IPS-20b (cell line): ENCODE measurements at regions not wholly inside any gene's neighbourhood (a gene's known extent, or its start where the extent isn't known, plus 50 kb on each side); places are given as distances from the start of the nearest gene placed in this dataset.
"Not testable (repeated sequence)": the region's sequence is repeated elsewhere in the genome, so short reads cannot be mapped to it uniquely, and the experiment has no call there.

Experiments
- H3K27ac ChIP-seq: one replicate; pipeline ENCODE4 v1.5.1; 2013; ENCODE audit warnings: low read length
- H3K27me3 ChIP-seq: 2 replicates; pipeline ENCODE4 v1.6.1; 2013; ENCODE audit warnings: mild to moderate bottlenecking, low read length, inconsistent platforms; ENCODE audit not compliant: insufficient read depth
- H3K36me3 ChIP-seq: 2 replicates; pipeline ENCODE4 v1.6.1; 2013; ENCODE audit warnings: low read depth, mild to moderate bottlenecking, inconsistent platforms, low read length, moderate library complexity; ENCODE audit not compliant: insufficient read depth
- H3K4me1 ChIP-seq: 2 replicates; pipeline ENCODE4 v1.6.1; 2013; ENCODE audit warnings: mild to moderate bottlenecking, control low read depth, inconsistent platforms, low read length, moderate library complexity; ENCODE audit not compliant: insufficient read depth
- H3K4me3 ChIP-seq: 2 replicates; pipeline ENCODE4 v1.5.1; 2013; ENCODE audit warnings: mild to moderate bottlenecking, low read length, inconsistent platforms
- H3K9ac ChIP-seq: 2 replicates; pipeline ENCODE4 v1.6.1; 2013; ENCODE audit warnings: low read depth, mild to moderate bottlenecking, inconsistent platforms, low read length, moderate library complexity
- H3K9me3 ChIP-seq: 2 replicates; pipeline ENCODE4 v1.6.1; 2013; ENCODE audit warnings: mild to moderate bottlenecking, low read depth, low read length, inconsistent platforms; ENCODE audit not compliant: insufficient read depth

GRCh38 chr21:22314963-22315362, 1316.8 kb downstream of the NCAM2 start:
- Histone ChIP-seq H3K9me3 (peaks cover 11% of the 10 kb centered on the region; the same call in 1 of the 2 replicates), H3K9ac (no peak overlapping the region), H3K27ac (no peak overlapping the region)

GRCh38 chr21:22319435-22319834, 1321.2 kb downstream of the NCAM2 start:
- Histone ChIP-seq H3K27ac (no peak overlapping the region), H3K4me3 (no peak overlapping the region), H3K4me1 (no peaks in the 10 kb centered on the region), H3K27me3 (no peaks in the 10 kb centered on the region), H3K36me3 (no peaks in the 10 kb centered on the region), H3K9me3 (peaks cover 3% of the 10 kb centered on the region; the same call in 1 of the 2 replicates), H3K9ac (no peak overlapping the region)

More at GRCh38 chr21:22314963-22315362, 1316.8 kb downstream of the NCAM2 start:
- Histone ChIP-seq H3K4me1 (no peaks in the 10 kb centered on the region), H3K36me3 (no peaks in the 10 kb centered on the region), H3K27me3 (no peaks in the 10 kb centered on the region), H3K4me3 (no peak overlapping the region)

GRCh38 chr21:22342889-22343288, 1344.7 kb downstream of the NCAM2 start:
- Histone ChIP-seq H3K36me3 (no peaks in the 10 kb centered on the region), H3K4me1 (no peaks in the 10 kb centered on the region; the same call in 1 of the 2 replicates), H3K4me3 (no peak overlapping the region), H3K27ac (no peak overlapping the region), H3K27me3 (no peaks in the 10 kb centered on the region), H3K9me3 (peaks cover 16% of the 10 kb centered on the region), H3K9ac (no peak overlapping the region)

GRCh38 chr21:22343303-22343702, 1345.1 kb downstream of the NCAM2 start:
- H3K9ac ChIP-seq, result no peak overlapping the region
- no peaks in the 10 kb centered on the region for H3K27me3 ChIP-seq
- peaks cover 16% of the 10 kb centered on the region for H3K9me3 ChIP-seq
- no peaks in the 10 kb centered on the region; the same call in 1 of the 2 replicates for H3K4me1 ChIP-seq
- H3K4me3 ChIP-seq, result no peak overlapping the region
- no peaks in the 10 kb centered on the region for H3K36me3 ChIP-seq
- H3K27ac ChIP-seq, result no peak overlapping the region

- no peaks in the 10 kb centered on the region for H3K36me3 ChIP-seq
- H3K27me3 ChIP-seq, result no peaks in the 10 kb centered on the region
- no peak overlapping the region for H3K9ac ChIP-seq
- H3K9me3 ChIP-seq, result peaks cover 16% of the 10 kb centered on the region
- no peak overlapping the region for H3K27ac ChIP-seq
- no peaks in the 10 kb centered on the region; the same call in 1 of the 2 replicates for H3K4me1 ChIP-seq
- H3K4me3 ChIP-seq, result no peak overlapping the region
Measured at GRCh38 chr21:22343721-22344120, 1345.5 kb downstream of the NCAM2 start.

GRCh38 chr21:22345624-22346023, 1347.4 kb downstream of the NCAM2 start:
- H3K9ac ChIP-seq, result no peak overlapping the region
- H3K27ac ChIP-seq, result no peak overlapping the region
- H3K4me3 ChIP-seq, result no peak overlapping the region
- no peaks in the 10 kb centered on the region; the same call in 1 of the 2 replicates for H3K4me1 ChIP-seq
- peaks cover 10% of the 10 kb centered on the region for H3K9me3 ChIP-seq
- H3K27me3 ChIP-seq, result no peaks in the 10 kb centered on the region
- no peaks in the 10 kb centered on the region for H3K36me3 ChIP-seq

- no peak overlapping the region for H3K9ac ChIP-seq
- H3K27ac ChIP-seq, result no peak overlapping the region
- H3K4me1 ChIP-seq, result no peaks in the 10 kb centered on the region; the same call in 1 of the 2 replicates
- H3K9me3 ChIP-seq, result peaks cover 4% of the 10 kb centered on the region; the same call in 1 of the 2 replicates
- H3K36me3 ChIP-seq, result no peaks in the 10 kb centered on the region
- H3K4me3 ChIP-seq, result no peak overlapping the region
- no peaks in the 10 kb centered on the region for H3K27me3 ChIP-seq
Measured at GRCh38 chr21:22346576-22346975, 1348.4 kb downstream of the NCAM2 start.

GRCh38 chr21:22351076-22351475, 1352.9 kb downstream of the NCAM2 start:
- Histone ChIP-seq H3K4me3 (no peak overlapping the region), H3K9ac (no peak overlapping the region), H3K4me1 (no peaks in the 10 kb centered on the region), H3K36me3 (no peaks in the 10 kb centered on the region), H3K9me3 (no peaks in the 10 kb centered on the region), H3K27ac (no peak overlapping the region), H3K27me3 (no peaks in the 10 kb centered on the region)

- Histone ChIP-seq H3K4me1 (no peaks in the 10 kb centered on the region), H3K27me3 (no peaks in the 10 kb centered on the region), H3K36me3 (no peaks in the 10 kb centered on the region), H3K27ac (no peak overlapping the region), H3K4me3 (no peak overlapping the region), H3K9me3 (no peaks in the 10 kb centered on the region), H3K9ac (no peak overlapping the region)
Measured at GRCh38 chr21:22352088-22352487, 1353.9 kb downstream of the NCAM2 start.

- Histone ChIP-seq H3K27ac (no peak overlapping the region), H3K9ac (no peak overlapping the region), H3K4me3 (no peak overlapping the region), H3K36me3 (no peaks in the 10 kb centered on the region), H3K9me3 (no peaks in the 10 kb centered on the region), H3K4me1 (no peaks in the 10 kb centered on the region), H3K27me3 (no peaks in the 10 kb centered on the region)
Measured at GRCh38 chr21:22355949-22356348, 1357.7 kb downstream of the NCAM2 start.

- H3K27ac ChIP-seq, result no peak overlapping the region
- H3K4me1 ChIP-seq, result no peaks in the 10 kb centered on the region
Measured at GRCh38 chr21:22356663-22357062, 1358.5 kb downstream of the NCAM2 start.

GRCh38 chr21:22359599-22359998, 1361.4 kb downstream of the NCAM2 start:
- H3K27me3 ChIP-seq, H3K36me3 ChIP-seq, H3K4me1 ChIP-seq, H3K27ac ChIP-seq, H3K9ac ChIP-seq, H3K4me3 ChIP-seq: not testable (repeated sequence)
- peaks cover 20% of the 10 kb centered on the region for H3K9me3 ChIP-seq

More at GRCh38 chr21:22356663-22357062, 1358.5 kb downstream of the NCAM2 start:
- Histone ChIP-seq H3K9me3 (no peaks in the 10 kb centered on the region; the same call in 1 of the 2 replicates), H3K27me3 (no peaks in the 10 kb centered on the region), H3K36me3 (no peaks in the 10 kb centered on the region), H3K4me3 (no peak overlapping the region), H3K9ac (no peak overlapping the region)
